ENCODE measurements at regions not wholly inside any gene's neighbourhood (a gene's known extent, or its start where the extent isn't known, plus 50 kb on each side); places are given as distances from the start of the nearest gene placed in this dataset.
A peak's percentile ranks its signal among the peaks of the same experiment; 100 is the strongest.
"Not testable (repeated sequence)": the region's sequence is repeated elsewhere in the genome, so short reads cannot be mapped to it uniquely, and the experiment has no call there.

DNA sequence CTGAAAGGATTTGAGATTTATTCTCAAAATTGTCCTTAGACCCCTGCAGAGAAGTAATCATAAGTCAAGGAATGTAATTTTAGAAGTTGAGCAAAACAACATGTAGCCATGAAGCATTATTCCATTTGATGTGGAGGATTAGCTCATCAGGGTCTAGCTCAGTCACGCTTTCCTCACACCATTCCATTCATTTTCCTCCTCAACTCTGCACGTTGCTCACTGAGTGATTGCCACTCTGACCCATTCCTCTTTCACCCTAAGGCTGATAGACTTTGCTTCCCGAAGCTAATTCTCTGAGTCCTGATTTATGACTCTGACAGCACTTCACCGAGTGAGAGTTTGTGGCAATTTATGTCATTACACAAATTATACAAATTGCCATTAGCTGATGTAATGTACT, 820.6 kb upstream of the PIK3C3 start:
- DNase-seq (ENCODE audit: low read depth), result no peak

DNA sequence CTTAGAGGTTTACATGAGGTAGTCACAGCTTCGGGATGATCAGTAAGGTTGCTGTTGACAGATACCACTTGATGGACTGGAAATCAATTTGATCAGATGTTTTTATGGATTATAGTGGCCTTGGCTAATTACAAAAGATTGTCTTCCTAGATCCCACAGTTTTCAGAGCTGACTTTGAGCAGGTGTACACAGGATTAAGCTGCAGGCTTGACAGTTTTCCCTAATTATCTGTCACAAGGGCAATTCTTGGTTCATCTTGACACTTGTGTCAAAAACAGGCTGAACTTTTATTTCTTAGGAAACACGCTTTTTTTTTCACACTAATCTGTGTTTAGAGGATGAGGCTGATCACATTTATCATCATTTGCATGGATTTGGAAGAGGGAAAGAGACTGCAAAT, 824.0 kb upstream of the PIK3C3 start:
- no peak for DNase-seq (ENCODE audit: low read depth)

DNA sequence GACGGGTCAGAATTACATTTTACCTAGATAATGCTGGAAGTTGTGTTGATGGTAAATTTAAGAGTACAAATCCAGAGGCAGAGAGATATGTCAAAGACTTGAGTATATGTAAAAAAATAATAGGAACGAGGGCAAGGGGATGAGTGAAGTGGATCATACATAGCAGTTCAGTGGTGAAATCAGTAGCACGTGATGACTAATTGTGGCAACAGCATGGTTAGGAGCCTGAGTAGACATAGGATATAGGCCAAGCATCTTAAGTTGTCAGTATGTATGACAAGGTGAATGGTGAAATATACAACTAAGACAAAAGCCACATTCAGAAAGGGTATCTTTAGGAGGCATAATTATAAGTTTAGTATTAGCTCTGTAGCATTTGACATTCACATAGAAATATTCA, 826.5 kb upstream of the PIK3C3 start:
- DNase-seq (ENCODE audit: low read depth), result no peak

DNA sequence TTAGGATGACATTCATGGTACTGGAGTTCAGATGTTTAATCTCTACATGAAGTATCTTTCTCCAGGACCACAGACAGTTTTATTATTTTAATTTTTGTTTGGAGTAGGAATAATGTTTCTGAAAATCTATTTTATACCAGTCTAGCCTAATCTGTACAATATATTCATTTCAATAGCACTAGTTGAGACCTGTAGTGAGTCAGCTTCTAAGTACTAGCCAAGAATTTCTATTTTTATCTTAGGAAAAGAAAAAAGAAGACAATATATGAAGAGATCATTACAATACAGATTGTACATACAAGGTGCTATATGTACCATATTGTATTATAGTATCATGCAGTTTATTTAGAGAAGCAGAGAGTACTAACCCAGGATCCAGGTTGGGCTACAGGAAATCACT, 826.9 kb upstream of the PIK3C3 start:
- no peak for DNase-seq (ENCODE audit: low read depth)

DNA sequence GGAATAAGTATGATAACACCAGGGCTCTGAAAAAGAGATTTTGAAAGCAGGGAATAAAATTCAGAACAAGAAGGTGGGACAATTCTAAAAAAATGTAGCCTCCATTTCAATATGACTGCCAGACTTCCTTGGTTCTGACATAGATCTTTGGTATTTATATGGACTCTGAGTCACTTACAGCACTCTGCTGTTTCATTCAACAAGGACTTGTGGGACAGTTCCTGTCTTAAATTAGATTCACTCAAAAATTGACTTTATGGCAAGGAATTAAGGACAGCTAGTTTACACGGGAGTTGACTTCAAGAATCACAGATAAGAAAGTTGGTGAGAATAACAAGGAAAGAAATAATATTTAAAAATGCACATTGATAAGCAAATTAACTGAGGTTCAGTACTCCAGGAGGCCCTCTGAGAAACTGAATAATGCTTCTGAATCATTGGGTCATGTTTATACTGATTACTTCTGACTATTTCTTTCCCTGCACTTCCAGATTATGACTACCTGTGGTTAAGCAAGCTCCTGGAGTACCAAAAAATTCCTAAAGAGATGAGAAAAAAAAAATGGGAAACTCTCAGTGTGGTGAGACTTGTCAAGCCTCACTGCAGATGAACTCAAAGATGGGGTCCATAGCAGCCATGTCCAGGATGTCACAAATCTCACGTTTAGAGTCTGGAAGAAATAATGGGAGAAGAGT, 828.3 kb upstream of the PIK3C3 start:
- no peak for DNase-seq (ENCODE audit: low read depth)

DNA sequence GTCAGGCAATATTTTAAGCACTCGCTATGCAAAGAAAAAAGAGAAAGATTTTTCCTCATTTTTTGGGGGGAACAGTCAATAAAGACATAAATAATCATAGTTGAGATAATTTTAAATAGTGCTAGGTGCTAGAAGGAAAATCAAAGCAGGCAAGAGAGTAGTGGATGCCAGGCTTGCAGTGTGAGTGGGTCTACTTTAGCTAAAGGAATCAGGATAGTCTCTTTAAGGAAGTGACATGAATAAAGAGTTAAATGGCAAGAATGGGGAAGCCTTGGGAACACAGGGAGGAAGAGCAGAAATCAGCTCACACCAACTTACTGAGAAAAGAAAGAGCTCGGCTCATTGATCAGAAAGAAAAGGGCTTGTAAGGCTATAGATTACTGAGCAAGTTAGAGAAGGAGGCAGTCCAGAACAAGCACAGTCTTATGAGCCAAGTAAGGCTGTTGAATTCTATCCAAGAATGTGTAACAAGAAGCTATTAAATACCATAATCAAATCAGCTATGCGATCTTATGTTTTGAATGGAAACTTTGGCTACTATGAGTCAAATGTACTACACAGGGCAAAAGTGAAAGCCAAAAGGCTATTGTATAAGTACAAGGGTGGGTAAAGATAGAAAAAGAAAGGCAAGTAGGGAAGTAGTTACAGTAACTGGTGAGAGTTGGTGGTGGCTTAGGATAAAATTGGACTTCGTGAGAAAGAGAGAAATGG, 833.8 kb upstream of the PIK3C3 start:
- peak; percentile 55 for DNase-seq (ENCODE audit: low read depth)

DNA sequence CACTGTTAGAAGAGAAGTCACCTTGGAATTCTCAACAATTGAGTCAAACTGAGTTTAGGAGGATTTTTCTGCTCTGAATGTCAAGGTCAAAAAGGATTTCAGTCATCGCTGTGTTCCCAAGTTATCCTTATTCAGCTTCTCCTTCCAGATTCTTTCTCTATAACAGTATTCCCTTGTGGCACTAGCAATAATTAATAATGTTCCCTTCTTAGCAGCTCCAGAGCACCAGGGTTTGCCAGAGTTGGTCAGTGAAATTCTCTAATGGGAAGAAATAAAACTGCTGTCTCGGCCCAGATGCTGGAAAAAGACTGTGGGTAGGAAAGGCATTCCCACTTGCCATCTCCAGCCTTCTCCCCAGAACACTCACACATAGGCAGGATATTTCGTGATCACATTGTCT, 836.0 kb upstream of the PIK3C3 start:
- DNase-seq (ENCODE audit: low read depth), result no peak

DNA sequence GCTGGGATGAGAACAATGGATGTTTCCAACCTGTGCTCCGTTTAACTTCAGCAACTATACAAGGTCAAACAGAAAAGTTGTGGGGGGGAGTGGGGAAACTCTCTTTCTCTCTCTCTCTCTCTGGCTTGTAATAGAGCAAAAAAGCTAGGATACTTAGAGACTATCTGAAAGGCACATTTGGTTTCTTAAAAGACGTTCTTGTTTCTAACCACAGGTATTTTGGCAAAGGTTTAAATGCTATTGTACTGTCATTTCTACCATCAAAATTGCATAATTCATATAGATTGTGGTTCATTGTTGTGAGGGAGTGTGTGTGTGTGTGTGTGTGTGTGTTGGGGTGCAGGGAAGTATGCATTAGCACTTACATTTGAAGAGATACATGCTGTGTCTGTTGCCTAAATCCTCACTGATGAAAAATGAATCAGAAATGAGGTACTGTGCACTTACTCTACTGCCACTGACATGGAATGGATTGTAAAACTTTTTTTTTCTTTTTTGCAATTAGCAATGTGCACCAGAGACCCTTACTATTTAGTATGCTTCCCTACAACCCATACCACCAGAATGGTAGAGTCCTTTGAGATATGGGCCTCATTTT, 841.0 kb upstream of the PIK3C3 start:
- DNase-seq (ENCODE audit: low read depth), result peak; percentile 12

DNA sequence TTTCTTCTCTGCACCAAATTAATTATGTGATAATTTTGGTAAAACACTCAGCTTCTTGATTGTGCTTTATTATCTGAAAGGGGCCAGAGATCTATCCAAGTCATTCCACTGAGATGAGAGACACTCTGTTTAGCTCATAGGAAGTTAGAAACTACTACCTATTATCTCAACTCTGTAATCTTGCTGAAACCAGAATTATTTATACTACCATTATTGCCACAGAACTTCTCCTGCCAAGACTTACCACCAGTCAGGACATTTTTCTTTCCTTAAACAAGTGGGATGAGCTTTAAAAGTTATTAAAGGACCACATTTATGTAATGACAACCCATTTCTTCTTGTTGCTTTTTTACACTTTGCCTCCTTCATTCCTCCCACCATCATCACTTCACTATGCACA, 855.6 kb upstream of the PIK3C3 start:
- DNase-seq (ENCODE audit: low read depth), result no peak

DNA sequence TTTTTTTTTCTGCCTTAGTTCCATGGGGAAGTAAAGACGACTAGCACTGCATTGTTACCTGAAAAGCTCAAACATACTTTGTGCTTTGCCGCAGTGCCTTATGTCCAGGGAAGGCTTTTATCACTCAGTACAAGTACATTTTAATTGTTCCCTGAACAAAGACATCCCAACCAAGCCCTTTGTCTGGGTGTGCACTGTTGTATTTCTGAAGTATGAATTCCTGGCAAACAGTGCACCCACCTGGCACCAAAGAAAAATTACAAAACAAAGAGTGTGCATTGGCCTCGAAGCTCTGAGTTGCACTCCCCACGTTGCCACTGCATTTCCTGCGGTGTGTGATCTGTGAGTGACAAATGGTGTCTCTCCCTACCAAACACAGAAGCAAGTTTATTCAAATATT, 858.5 kb upstream of the PIK3C3 start:
- DNase-seq (ENCODE audit: low read depth), result no peak

DNA sequence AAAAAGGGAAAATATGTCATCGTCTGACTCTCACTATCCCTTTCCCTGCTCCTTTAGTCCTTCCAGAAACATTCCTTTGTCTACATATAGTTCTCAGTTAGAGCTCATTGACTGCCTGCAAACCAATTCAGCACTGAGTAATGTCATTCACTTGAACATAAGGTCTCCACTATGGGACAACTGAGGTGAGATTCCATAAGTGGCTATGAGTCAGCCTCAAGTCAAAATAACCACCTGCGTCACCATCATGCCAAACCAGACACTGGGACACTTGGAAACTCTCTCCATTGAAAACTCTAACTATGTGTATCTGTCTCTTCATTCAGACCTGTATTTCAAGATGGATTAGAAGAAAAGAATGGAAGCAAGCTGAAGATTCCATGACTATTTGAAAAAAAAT, 878.0 kb upstream of the PIK3C3 start:
- no peak for DNase-seq (ENCODE audit: low read depth)

DNA sequence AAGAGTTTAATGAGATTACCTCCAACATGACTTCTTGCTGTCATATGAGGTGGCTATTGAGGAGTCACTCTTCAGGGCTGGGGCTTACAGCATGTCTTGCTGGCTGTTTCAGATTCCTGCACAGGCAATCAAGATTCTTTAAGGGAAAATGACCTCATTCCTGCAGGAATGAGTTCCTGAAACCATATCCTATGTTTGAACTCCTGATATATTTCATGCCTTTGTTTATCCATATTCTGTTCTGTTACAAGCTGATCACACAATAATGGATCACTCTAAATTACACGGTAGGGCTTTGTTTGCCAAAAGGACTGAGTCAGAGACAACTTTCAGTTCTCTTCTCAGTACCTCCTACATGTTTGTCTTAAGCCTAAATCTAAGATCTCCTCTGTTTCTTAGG, 879.8 kb upstream of the PIK3C3 start:
- DNase-seq (ENCODE audit: low read depth), result no peak

DNA sequence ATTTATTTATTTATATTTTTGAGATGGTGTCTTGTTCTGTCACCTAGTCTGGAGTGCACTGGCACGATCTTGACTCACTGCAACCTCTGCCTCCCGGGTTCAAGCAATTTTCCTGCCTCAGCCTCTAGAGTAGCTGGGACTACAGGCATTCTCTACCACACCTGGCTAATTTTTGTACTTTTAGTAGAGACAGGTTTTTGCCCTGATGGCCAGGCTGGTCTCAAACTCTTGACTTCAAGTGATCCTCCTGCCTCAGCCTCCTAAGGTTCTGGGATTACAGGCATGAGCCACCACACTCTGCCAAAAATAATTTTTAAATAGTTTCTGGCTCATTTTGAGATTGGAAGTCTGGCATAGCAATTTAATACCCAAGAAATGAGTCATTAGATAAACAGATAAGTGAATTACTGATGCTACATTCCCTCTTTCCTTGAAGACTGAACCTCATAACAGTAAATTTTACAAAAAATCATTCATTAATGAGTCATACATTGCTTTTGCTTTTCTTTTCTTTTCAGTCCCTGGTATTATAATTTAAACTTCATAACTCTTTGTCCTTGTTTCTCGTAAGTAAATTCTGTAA, 881.6 kb upstream of the PIK3C3 start:
- no peak for DNase-seq (ENCODE audit: low read depth)

DNA sequence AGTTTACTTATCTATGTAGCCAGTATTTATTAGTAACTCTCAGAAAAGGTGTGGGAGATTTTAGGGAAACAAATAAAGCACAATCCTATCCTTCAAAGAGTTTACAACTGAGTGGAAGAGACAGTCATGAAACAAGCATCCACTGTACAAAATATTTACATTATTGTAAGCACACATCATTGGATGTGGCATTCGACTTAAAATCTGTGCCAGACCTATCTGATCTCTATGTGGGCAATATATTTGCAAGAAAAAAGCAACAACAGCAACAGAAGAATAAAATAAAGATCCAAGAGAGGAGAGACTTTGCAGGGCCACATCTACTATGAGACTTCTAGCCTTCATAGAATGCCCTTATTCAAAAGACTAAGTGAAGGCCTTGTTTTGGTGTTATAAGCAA, 882.1 kb upstream of the PIK3C3 start:
- no peak for DNase-seq (ENCODE audit: low read depth)

DNA sequence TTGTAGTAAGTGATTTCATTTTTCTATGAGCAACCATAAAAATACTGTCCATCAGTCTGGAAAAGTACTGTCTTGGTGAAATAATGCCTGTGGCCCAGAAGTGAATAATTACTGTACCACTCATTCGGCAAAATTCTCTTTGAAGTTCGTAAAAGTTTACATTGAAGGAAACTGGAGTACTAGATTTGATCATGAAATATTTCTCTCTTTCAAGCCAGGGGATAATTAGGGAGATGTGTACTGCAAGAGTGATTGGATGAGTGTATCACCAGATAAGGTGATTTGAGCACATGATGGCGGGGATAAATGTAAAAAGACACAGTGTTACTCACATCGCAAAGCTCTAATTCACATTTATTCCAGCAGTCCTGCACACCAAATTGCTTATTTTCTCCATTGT, 883.2 kb upstream of the PIK3C3 start:
- DNase-seq (ENCODE audit: low read depth), result no peak

DNA sequence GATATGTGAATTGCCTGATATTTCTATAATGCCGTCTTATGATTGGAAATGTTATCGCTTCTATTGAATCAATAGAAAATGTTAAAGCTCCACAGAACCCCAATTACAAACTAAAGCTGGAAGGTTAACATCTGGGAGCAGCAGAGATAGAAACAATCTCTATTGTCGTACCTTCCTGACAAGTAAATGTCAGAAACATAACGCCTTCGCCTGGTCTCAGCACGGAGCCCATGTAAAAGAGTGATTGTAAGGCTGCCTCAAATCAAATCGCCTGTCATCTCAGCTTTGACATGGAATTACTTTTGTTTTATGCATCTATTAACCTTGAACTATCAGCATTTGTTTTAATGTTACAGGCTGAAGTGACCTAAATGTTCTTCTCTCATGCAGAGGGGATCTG, 885.9 kb upstream of the PIK3C3 start:
- DNase-seq (ENCODE audit: low read depth), result no peak

DNA sequence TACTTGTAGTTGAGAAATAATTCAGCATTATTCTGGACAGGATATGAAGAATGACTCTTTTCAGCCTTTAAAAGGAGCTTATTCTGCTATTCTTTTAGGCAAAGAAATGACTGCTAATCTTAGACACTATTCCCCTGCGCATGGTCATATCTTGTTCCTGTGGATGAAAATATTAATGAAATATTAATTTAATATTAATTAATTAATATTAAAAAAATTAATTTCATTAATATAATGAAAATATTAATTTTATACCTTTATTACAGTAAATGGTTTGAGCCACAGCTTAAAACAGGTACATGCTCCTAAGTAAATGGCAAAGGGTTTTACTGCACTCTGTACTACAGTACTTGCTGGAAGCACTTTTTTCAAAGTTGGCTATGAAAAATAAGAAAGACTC, 890.1 kb upstream of the PIK3C3 start:
- no peak for DNase-seq (ENCODE audit: low read depth)

DNA sequence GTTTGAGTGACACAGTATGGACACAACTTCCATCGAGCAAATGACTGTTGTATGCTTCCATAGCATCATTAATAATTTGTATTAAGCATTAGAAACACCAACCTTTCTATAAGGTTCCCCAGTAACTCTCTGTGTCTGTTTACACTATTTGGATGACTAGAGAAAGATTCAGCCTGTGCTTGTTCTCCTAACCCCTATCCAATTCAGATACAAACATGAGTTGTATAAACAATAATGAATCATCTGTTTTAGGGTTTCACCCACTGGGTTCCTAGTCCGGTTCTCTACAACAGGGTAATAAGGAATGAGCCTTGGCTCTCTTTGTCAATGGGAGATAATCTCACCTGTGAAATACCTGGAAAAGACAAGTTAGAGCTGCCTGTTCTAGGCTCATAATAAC, 894.1 kb upstream of the PIK3C3 start:
- DNase-seq (ENCODE audit: low read depth), result no peak

DNA sequence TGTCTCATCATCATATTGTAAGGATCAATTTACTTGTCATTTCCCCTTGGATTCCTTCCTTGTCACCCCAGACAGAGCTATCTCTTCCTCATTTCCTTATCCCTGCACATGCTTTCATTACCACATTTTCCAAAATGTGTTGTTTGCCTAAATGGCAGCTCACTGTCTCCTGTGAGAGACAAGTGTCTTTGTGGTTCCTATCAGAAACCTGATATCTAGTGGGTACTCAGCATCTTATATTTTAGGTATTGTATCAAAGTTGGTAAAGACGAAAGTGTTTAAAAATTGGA, 896.0 kb upstream of the PIK3C3 start:
- DNase-seq (ENCODE audit: low read depth), result no peak

DNA sequence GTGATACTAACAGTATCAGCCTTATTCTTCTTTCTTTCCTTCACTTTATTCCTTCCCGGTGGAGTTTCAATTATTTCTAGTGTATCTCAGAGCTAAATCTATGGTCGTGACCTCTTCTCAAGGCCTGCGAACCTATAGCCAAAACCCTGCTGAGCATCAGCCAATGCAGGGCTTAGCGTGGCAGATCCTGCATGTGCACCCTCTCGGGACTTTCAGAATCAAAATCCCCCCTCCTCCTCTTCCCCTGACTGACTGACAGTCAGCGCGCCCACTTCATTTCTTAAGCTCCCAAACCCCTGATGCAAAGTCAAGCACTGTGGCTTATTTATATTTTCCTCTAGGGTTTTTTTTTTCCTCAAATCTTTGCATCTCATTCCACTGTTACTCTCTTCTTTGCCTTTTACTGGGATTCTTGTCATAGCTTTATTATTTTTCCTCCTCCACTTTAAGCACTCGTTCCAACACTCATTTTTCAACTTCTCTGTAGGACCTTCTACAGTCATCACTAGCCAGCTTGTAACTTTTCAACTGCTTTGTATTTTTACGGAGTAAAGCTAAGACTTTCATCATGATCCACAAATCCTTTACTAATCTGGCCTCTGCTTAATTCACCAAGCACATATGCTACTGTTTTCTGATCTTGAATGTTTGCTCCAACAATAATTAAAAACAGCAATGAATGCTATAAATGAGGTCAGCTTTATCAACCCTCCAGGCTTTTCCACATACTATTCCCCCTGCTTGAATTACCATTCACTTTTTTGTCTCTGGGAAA, 896.5 kb upstream of the PIK3C3 start:
- no peak for DNase-seq (ENCODE audit: low read depth)

DNA sequence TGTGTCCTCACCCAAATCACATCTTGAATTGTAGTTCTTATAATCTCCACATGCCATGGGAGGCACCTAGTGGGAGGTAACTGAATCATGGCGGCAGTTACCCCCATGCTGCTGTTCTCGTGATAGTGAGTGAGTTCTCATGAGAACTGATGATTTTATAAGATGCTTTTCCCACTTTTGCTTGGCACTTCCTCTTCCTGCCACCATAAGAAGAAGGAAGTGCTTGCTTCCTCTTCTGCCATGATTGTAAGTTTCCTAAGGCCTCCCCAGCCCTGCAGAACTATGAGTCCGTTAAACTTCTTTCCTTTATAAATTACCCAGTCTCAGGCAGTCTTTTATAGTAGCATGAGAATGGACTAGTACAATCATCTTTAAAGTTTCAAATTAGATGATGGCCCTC, 902.4 kb upstream of the PIK3C3 start:
- DNase-seq (ENCODE audit: low read depth), result no peak

DNA sequence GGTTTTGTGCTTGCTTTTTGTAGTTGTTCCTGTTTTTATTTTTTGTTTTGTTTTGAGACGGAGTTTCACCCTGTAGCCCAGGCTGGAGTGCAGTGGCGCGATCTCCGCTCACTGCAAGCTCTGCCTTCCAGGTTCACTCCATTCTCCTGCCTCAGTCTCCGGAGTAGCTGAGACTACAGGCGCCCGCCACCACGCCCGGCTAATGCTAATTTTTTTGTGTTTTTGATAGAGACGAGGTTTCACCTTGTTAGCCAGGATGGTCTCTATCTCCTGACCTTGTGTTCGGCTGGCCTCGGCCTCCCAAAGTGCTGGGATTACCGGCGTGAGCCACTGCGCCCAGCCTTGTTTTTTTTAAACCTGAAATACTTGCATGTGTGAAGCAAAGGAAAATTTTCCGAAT, 908.8 kb upstream of the PIK3C3 start:
- DNase-seq (ENCODE audit: low read depth), result not testable (repeated sequence)

DNA sequence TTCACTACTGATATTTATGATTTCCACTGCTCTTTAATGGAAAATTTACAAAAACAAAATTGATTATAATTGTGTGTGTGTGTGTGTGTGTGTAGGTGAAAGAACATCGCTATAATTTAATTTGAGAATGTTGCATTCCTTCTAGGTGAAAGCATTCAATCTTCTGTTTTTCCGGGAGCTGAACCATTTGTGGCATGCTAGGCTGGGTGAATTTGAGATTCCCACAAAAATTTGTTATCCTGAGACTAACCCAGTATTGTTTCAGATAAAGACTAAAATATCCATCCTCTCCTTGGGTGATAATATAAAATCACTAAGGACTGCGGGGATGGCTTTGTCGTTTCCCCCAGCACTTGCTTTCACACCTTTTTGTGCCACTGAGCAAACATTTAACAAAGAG, 911.2 kb upstream of the PIK3C3 start:
- DNase-seq (ENCODE audit: low read depth), result no peak

Data from fibroblast of gingiva (primary cell).